ENCODE measurements at regions not wholly inside any gene's neighbourhood (a gene's known extent, or its start where the extent isn't known, plus 50 kb on each side); places are given as distances from the start of the nearest gene placed in this dataset.
"Not testable (repeated sequence)": the region's sequence is repeated elsewhere in the genome, so short reads cannot be mapped to it uniquely, and the experiment has no call there.

DNA sequence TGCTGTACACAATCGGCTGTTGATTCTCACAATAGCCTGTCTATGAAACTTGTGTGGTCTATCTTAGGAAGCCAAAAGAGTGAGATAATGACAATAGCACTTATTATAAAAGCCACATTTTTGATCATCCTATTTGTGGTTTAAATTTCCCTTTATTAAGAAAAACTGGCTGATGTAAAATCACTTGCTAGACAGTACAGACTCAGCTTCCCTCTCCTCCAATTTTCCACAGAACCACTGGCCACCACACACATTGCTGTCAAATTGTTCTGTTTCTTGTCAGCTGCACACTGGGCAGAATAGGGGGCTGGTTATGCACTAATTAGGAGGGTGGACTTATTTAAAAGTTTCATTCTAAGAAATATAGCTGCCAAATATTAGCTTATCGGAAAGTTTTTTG lies 425.9 kb downstream of the EPHA3 start:
- Mint-ChIP-seq H3K36me3 (ENCODE audit: low read depth) (no peaks in the 10 kb centered on the region), H3K27me3 (ENCODE audit: low read depth) (no peaks in the 10 kb centered on the region), H3K27ac (no peak overlapping the region), H3K4me1 (ENCODE audit: low read depth) (no peaks in the 10 kb centered on the region), H3K9me3 (peaks cover 7% of the 10 kb centered on the region), H3K4me3 (ENCODE audit: low read depth) (no peak overlapping the region)
- no peak for DNase-seq (ENCODE audit: low spot score)
- intact Hi-C loops (cut with micrococcal nuclease) = no loop called here

DNA sequence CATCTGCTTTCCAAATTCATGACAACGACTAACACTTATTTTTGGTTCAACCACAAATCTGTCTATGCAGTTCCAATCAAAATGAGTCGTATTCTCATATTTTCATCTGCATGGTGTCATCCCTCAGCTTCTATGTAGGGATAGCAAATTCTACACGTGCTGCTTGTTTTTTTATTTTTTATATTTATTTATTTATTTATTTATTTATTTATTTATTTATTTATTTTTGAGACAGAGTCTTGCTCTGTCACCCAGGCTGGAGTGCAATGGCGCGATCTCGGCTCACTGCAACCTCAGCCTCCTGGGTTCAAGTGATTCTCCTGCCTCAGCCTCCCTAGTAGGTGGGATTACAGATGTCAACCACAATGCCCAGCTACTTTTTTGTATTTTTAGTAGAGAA lies 447.2 kb downstream of the EPHA3 start:
- peaks cover 63% of the 10 kb centered on the region for H3K9me3 Mint-ChIP-seq
- H3K27ac Mint-ChIP-seq; DNase-seq (ENCODE audit: low spot score); H3K4me1 Mint-ChIP-seq (ENCODE audit: low read depth); H3K36me3 Mint-ChIP-seq (ENCODE audit: low read depth); H3K4me3 Mint-ChIP-seq (ENCODE audit: low read depth); H3K27me3 Mint-ChIP-seq (ENCODE audit: low read depth); intact Hi-C loops (cut with micrococcal nuclease): not testable (repeated sequence)

DNA sequence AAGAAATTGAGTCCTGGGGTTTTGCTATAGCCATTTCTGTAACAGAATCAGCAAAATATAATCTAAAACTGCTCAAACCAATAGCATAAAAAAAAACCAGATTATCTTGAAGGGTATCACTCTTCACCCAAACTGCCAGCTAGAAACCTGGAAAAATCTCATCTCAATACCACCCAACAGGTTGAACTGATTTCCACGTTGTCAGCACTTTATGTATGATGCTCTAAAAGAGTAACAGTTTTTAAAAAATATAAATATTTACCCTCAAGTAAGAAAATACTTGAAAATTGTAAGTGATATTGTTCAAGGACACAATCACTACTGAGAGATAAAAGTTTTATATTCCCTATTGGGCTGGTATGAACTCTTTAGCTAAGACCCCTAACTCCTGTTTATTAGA lies 451.3 kb downstream of the EPHA3 start:
- intact Hi-C loops (cut with micrococcal nuclease) = no loop called here
- Mint-ChIP-seq H3K27ac (no peak overlapping the region), H3K27me3 (ENCODE audit: low read depth) (no peaks in the 10 kb centered on the region)

DNA sequence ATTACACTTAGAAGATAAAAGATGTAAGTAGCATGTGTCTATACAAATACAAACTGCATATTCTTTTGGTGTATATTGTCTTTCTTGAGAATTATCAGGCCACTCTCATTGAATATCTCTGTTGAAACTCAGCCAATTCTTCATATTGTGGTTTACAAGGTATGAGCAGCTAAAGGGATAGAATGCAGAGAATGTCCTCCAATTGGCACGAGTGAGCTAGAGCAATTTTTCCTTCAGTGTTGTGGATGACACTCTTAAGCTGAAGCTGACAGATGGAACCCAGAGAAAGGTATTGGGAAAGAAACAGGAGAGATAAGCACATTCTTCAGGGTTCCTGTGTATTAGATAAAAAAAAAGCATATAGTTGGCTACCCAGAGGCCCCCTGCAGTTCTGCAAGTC lies 453.1 kb downstream of the EPHA3 start:
- DNase-seq (ENCODE audit: low spot score) = no peak
- Mint-ChIP-seq H3K27me3 (ENCODE audit: low read depth) (no peaks in the 10 kb centered on the region), H3K9me3 (peaks cover 50% of the 10 kb centered on the region), H3K36me3 (ENCODE audit: low read depth) (no peaks in the 10 kb centered on the region), H3K4me1 (ENCODE audit: low read depth) (no peaks in the 10 kb centered on the region), H3K27ac (no peak overlapping the region), H3K4me3 (ENCODE audit: low read depth) (no peak overlapping the region)
- intact Hi-C loops (cut with micrococcal nuclease) = no loop called here

More for the DNA sequence above, 451.3 kb downstream of the EPHA3 start:
- no peak for DNase-seq (ENCODE audit: low spot score)
- Mint-ChIP-seq H3K9me3 (peaks cover 54% of the 10 kb centered on the region), H3K4me3 (ENCODE audit: low read depth) (no peak overlapping the region), H3K4me1 (ENCODE audit: low read depth) (no peaks in the 10 kb centered on the region), H3K36me3 (ENCODE audit: low read depth) (no peaks in the 10 kb centered on the region)

DNA sequence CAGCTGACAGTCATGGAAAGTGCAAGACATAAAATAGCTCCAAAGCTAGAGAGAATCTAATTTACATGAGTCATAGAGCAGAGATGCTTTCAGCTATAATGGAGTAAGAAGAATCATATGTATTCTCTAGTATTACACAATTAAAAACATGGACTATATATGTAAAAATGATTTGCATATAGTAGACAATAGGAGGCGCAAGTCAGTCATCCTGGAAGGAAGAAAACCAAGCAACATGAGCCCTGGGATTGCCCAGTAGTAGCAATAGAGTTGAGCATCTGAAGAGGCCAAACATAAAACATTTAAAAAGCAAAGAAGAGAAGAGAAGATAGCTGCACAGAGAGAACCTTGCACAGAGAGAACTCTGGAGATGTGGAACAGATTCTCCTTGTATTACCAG lies 455.0 kb downstream of the EPHA3 start:
- H3K27ac Mint-ChIP-seq = no peak overlapping the region
- no peaks in the 10 kb centered on the region for H3K4me1 Mint-ChIP-seq (ENCODE audit: low read depth)
- no peaks in the 10 kb centered on the region for H3K27me3 Mint-ChIP-seq (ENCODE audit: low read depth)
- DNase-seq (ENCODE audit: low spot score) = no peak
- H3K9me3 Mint-ChIP-seq = peaks cover 56% of the 10 kb centered on the region
- intact Hi-C loops (cut with micrococcal nuclease) = no loop called here
- no peaks in the 10 kb centered on the region for H3K36me3 Mint-ChIP-seq (ENCODE audit: low read depth)
- H3K4me3 Mint-ChIP-seq (ENCODE audit: low read depth) = no peak overlapping the region

DNA sequence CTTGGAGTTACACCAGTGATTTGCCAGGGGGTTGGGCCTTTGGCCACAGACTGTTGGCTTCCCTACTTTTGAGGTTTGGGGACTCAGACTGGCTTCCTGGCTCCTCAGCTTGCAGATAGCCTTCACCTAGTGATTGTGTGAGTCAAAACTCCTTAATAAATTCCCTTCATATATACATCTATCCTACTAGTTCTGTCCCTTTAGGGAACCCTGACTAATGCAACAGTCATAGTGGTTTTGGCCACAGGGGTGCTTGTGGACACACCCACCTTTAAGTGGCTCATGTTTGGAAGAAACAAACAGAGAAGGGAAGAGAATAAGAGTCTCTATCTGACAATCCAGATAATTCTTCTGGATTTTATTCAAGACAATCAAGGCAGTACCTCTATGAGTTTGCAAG lies 457.7 kb downstream of the EPHA3 start:
- no peaks in the 10 kb centered on the region for H3K4me1 Mint-ChIP-seq (ENCODE audit: low read depth)
- peaks cover 59% of the 10 kb centered on the region for H3K9me3 Mint-ChIP-seq
- no peaks in the 10 kb centered on the region for H3K36me3 Mint-ChIP-seq (ENCODE audit: low read depth)
- no peak overlapping the region for H3K4me3 Mint-ChIP-seq (ENCODE audit: low read depth)
- no peak for DNase-seq (ENCODE audit: low spot score)
- H3K27me3 Mint-ChIP-seq (ENCODE audit: low read depth) = no peaks in the 10 kb centered on the region
- intact Hi-C loops (cut with micrococcal nuclease) = no loop called here
- no peak overlapping the region for H3K27ac Mint-ChIP-seq

DNA sequence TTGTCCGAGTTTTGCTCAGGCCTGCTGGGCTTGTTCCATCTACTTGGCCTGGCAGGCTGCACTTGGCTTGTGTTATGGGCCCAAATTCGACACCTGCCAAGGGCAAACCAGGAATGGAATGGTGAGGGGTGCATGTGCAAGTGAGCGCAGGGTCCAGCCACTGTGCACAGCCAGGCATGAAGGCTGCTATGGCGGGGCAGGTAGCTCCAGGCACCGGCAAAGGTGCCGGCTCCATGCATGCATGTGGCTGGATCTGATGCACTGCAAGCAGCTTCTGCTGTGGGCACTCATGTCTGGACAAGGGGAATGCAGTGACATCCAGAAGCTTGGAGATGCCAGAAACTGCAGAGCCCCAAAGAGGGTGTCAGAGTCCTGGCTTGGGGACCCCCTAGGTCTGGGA lies 463.0 kb downstream of the EPHA3 start:
- Mint-ChIP-seq H3K27ac (no peak overlapping the region), H3K27me3 (ENCODE audit: low read depth) (no peaks in the 10 kb centered on the region), H3K9me3 (peaks cover 40% of the 10 kb centered on the region), H3K4me3 (ENCODE audit: low read depth) (no peak overlapping the region), H3K36me3 (ENCODE audit: low read depth) (no peaks in the 10 kb centered on the region), H3K4me1 (ENCODE audit: low read depth) (no peaks in the 10 kb centered on the region)
- DNase-seq (ENCODE audit: low spot score) = no peak
- intact Hi-C loops (cut with micrococcal nuclease) = no loop called here

DNA sequence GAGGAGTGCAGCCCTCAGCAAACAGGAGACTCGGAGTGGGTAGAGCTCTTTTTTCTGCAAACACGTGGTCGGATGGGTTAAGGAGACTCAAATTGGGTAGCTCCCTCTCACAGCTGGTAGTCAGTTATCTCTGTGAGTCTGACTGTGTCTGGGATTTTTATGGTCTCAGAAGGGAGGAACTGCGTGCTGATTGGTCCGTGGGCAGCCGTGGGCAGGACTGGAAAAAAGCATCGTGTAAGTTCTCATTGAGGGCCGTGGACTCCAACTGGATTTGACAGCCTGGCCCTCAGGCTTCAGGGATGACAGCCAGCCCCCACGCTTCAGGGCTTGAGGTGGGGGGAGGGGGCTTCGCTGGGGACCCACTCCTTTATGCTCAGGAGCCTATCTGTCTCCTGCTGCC lies 463.9 kb downstream of the EPHA3 start:
- no peaks in the 10 kb centered on the region for H3K27me3 Mint-ChIP-seq (ENCODE audit: low read depth)
- no peaks in the 10 kb centered on the region for H3K4me1 Mint-ChIP-seq (ENCODE audit: low read depth)
- H3K36me3 Mint-ChIP-seq (ENCODE audit: low read depth) = no peaks in the 10 kb centered on the region
- intact Hi-C loops (cut with micrococcal nuclease) = no loop called here
- H3K27ac Mint-ChIP-seq = no peak overlapping the region
- no peak overlapping the region for H3K4me3 Mint-ChIP-seq (ENCODE audit: low read depth)
- H3K9me3 Mint-ChIP-seq = peaks cover 32% of the 10 kb centered on the region
- no peak for DNase-seq (ENCODE audit: low spot score)

DNA sequence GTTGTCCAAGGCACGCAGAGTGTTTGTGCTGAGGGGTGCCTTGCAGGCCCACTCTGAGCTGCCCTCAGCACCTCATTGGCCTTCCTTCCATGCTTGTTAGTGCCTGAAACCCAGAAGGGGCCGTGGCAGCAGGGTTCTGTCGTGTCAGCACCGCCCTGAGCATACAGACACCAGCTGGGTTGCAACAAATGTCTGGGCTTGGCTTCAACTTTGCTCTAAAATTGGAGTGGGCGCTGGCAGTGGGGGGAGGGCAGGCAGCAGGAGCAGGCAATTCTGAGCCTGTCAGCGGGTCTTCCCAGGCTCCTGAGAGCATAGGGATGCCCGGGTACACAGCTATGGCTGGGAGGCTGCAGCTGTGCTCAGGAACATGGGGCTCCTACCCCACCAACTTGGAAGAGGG lies 464.3 kb downstream of the EPHA3 start:
- Mint-ChIP-seq H3K36me3 (ENCODE audit: low read depth) (no peaks in the 10 kb centered on the region), H3K27me3 (ENCODE audit: low read depth) (no peaks in the 10 kb centered on the region), H3K27ac (no peak overlapping the region), H3K4me3 (ENCODE audit: low read depth) (no peak overlapping the region), H3K4me1 (ENCODE audit: low read depth) (no peaks in the 10 kb centered on the region), H3K9me3 (peaks cover 29% of the 10 kb centered on the region)
- DNase-seq (ENCODE audit: low spot score) = no peak
- intact Hi-C loops (cut with micrococcal nuclease) = no loop called here

DNA sequence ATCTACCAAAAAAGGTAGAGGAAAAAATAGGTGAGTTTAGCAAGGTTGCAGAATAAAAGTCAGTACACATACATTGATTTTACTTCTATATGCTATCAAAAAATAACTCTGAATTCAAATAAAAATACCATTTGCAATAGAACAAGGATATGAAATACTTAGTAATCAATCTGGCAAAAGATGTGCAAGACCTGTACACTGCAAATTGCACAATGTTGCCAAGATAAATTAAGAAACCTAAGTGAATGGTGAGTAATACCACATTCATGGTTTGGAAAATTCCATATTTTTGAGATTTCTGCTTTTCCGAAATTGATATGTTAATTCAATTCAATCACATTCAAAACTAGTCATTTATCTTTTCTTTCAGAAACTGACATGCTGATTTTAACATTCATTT lies 464.8 kb downstream of the EPHA3 start:
- Mint-ChIP-seq H3K4me1 (ENCODE audit: low read depth) (no peaks in the 10 kb centered on the region), H3K4me3 (ENCODE audit: low read depth) (no peak overlapping the region), H3K27ac (no peak overlapping the region)

DNA sequence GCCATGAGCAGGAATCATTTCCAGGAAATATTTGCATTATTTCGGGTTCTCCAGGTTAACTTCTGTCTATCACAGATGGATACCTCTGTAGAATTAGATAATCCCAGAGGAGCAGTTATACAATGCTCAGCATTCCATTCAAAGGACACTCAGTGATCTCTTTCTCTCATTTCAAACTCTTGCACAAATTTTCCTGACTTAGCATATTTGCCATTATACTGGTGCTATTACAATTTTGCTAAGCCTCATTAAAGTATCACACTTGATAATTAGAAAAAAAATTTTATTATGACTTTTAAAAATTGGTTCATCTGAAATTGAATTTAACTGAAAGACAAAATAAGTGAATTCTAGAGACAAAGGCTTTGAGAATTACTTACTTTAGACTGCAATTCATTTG lies 469.0 kb downstream of the EPHA3 start:
- no peaks in the 10 kb centered on the region for H3K4me1 Mint-ChIP-seq (ENCODE audit: low read depth)

More for the DNA sequence above, 464.8 kb downstream of the EPHA3 start:
- H3K36me3 Mint-ChIP-seq (ENCODE audit: low read depth) = no peaks in the 10 kb centered on the region
- intact Hi-C loops (cut with micrococcal nuclease) = no loop called here
- DNase-seq (ENCODE audit: low spot score) = no peak
- H3K27me3 Mint-ChIP-seq (ENCODE audit: low read depth) = no peaks in the 10 kb centered on the region
- peaks cover 24% of the 10 kb centered on the region for H3K9me3 Mint-ChIP-seq

DNA sequence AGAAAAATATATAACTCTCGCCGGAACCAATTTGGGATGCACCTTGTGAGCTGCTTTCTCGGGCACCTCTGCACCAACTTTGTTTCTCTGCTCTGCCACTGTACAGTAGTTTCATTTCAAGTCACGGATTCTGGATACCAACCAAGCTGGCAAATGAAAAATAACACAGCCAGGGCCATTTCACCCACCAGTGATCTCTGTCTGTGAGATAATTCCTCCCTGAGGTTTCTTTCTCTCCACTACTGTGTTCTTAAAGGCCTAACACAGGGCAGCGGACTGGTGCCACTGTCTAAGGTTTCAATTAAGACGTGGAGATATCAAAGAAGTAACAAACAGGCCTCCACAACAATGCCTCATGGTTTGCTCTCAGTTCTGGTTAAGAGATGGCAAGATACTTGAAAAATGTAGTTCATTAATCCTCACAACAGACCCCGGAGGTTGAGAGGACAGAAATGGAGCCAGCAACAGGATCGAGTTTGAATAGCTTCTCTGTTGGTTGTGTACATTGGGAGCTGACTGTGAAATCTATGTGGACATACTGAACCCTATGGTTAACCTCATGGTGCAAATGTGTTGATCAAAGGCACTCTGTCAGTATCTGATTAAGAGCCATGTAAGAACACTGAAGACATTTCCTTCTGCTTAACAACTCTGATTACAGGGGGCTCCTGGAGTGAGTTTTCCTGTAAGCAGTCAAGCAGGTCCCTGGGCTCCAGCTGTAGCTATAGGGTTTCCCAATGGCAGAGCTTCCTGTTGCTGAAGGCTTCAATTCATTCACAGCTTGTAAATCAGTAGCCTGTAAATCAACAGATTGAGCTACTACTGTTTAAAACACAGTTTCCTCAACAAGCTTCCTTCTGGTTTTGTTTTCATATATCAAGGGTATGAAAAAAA lies 470.5 kb downstream of the EPHA3 start:
- Mint-ChIP-seq H3K4me1 (ENCODE audit: low read depth) (no peaks in the 10 kb centered on the region), H3K36me3 (ENCODE audit: low read depth) (no peaks in the 10 kb centered on the region), H3K4me3 (ENCODE audit: low read depth) (no peak overlapping the region), H3K27me3 (ENCODE audit: low read depth) (no peaks in the 10 kb centered on the region), H3K9me3 (peaks cover 15% of the 10 kb centered on the region), H3K27ac (no peak overlapping the region)
- intact Hi-C loops (cut with micrococcal nuclease) = no loop called here
- DNase-seq (ENCODE audit: low spot score) = no peak

More for the DNA sequence above, 469.0 kb downstream of the EPHA3 start:
- intact Hi-C loops (cut with micrococcal nuclease) = no loop called here
- H3K36me3 Mint-ChIP-seq (ENCODE audit: low read depth) = no peaks in the 10 kb centered on the region
- H3K27me3 Mint-ChIP-seq (ENCODE audit: low read depth) = no peaks in the 10 kb centered on the region
- H3K9me3 Mint-ChIP-seq = peaks cover 15% of the 10 kb centered on the region
- no peak overlapping the region for H3K27ac Mint-ChIP-seq
- H3K4me3 Mint-ChIP-seq (ENCODE audit: low read depth) = no peak overlapping the region
- DNase-seq (ENCODE audit: low spot score) = no peak

DNA sequence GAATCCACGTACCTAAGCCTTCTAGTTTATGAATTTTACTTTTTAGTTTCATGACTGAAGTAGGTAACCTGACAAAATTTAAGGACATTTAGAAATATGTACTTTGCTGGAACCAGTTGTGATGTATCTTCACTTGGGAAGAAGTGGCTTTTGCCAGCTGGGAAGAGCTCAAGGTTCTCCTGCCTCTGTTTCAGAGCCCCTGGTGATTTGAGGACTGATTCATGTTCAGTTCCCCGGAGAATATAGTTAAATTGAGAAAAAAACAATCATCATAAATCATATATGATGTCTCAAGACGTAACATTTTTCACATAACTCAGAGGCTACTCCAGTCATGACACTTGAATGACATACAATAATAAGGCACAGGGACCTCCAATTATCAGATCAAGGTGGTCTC lies 473.4 kb downstream of the EPHA3 start:
- DNase-seq (ENCODE audit: low spot score) = no peak
- H3K36me3 Mint-ChIP-seq (ENCODE audit: low read depth) = no peaks in the 10 kb centered on the region
- no peak overlapping the region for H3K27ac Mint-ChIP-seq
- no peak overlapping the region for H3K4me3 Mint-ChIP-seq (ENCODE audit: low read depth)
- intact Hi-C loops (cut with micrococcal nuclease) = no loop called here
- no peaks in the 10 kb centered on the region for H3K4me1 Mint-ChIP-seq (ENCODE audit: low read depth)
- H3K9me3 Mint-ChIP-seq = peaks cover 8% of the 10 kb centered on the region
- H3K27me3 Mint-ChIP-seq (ENCODE audit: low read depth) = no peaks in the 10 kb centered on the region
